G401.6 (cell line): ENCODE measurements at regions not wholly inside any gene's neighbourhood (a gene's known extent, or its start where the extent isn't known, plus 50 kb on each side); places are given as distances from the start of the nearest gene placed in this dataset.
"Not testable (repeated sequence)": the region's sequence is repeated elsewhere in the genome, so short reads cannot be mapped to it uniquely, and the experiment has no call there.

ENCODE experiments used
- FAIRE-seq: peaks from 2 replicates; lab custom pipeline; 2012; peaks lifted over from hg19 to GRCh38; lab: Jason Lieb, UNC

- FAIRE-seq: no peak
Measured at GRCh38 chr18:76634564-76634963, 139.5 kb upstream of the ZNF516 start.

DNA sequence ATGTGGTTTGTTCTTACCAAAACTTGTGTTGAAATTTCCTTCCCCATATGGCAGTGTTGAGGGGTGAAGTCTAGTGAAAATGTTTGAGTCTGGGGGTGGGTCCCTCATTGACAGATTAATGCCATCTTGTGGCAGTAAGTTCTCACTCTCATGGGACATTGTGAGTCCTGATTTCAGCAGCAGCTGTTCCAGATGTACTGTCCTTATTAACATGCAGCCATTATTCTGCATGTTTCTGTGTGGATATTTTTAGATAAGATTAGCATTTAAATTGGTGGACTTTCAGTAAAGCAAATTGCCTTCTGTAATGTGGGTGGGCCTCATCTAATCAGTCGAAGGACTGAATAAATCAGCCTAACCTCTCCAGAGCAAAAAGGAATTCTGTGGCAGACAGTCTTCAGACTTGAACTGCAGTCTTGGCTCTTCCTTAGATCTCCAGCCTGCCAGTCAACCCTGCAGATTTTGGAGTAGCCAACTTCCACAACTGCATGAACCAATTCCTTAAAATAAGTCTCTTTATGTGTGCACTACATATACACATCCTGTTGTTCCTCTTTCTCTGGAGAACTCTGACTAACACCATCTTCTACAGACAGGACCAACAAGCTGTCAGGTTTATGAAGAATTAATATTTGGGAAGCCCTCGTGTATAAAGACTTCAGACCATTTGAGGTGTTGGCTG, 138.7 kb upstream of the ZNF516 start:
- FAIRE-seq: no peak

- no peak for FAIRE-seq
Measured at GRCh38 chr18:76627444-76627843, 132.4 kb upstream of the ZNF516 start.

DNA sequence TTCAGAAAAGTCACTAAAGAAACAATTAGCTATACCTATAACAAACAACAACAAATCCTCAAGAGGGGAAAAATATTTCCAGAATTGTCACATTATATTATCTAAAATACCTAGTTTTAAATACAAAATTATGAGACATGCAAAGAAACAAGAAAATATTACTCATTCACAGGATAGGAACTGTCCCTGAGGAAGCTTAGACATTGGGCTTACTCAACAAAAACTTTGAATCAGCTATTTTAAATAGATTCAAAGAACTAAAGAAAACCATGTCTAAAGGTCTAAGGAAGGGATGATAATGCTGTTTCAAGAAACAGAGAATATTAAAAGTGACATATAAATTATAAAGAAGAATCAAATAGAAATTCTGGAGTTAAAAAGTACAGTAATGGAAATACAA, 131.9 kb upstream of the ZNF516 start:
- FAIRE-seq: no peak

DNA sequence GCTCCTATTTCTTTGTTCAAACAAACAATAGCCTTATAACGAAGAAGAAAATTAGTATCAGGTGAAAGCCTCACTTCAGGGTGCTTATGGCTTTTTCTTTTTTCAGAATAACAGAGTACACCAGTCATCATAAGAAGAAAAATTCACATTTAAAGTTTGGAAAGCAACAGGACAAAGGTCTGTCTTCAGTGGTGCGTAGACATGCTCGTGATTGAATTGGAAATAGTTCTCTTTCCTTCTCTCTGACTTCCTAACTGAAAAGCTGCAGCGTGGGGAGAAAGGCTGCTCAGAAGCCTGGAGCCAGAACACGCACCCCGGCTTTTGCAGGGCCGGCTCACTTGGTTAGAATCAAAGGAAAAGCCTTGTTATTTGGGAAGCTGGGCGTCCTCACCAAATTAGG, 127.6 kb upstream of the ZNF516 start:
- FAIRE-seq: no peak

- no peak for FAIRE-seq
Measured at GRCh38 chr18:76621782-76622495, 126.9 kb upstream of the ZNF516 start.

- FAIRE-seq: no peak
Measured at GRCh38 chr18:76621226-76621625, 126.2 kb upstream of the ZNF516 start.

- FAIRE-seq: no peak
Measured at GRCh38 chr18:76620321-76621170, 125.5 kb upstream of the ZNF516 start.

- FAIRE-seq: no peak
Measured at GRCh38 chr18:76619621-76620315, 124.7 kb upstream of the ZNF516 start.

DNA sequence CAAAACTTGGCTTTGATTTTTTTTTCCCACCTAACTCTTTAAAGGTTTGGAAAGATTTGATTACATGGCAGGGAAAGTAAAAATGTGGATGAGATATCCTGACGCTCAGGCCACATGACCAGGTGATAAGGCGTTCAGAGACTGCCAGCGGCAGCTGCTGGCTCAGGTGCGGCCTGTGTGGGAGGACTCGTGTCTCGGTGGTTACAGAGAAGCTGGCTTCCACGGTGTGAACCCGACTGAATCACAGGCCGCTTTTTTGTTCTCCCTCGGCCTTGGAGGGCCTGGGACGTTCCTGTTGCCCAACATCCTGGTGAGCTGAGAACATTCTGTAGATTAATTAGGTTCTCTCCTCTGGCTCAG, 124.2 kb upstream of the ZNF516 start:
- FAIRE-seq: no peak

DNA sequence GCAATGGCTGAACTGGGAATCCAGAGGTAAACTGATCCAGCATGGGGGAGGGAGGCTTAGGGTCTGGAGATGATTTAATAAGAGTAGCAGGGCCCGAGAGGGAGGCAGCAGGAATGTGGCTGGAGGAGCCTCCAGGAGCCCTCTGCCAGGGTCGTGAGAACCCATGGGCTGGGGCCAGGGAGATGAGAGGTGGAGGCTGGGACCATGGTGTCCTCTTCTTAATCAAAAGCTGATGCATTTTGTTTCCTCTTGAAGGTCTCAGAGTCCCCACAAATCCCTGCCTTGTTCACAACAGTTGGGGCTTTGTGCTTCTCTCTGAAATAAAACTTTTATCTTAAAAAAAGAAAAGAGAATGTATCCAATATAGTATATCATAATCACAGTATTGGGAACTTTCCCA, 123.7 kb upstream of the ZNF516 start:
- FAIRE-seq: no peak

DNA sequence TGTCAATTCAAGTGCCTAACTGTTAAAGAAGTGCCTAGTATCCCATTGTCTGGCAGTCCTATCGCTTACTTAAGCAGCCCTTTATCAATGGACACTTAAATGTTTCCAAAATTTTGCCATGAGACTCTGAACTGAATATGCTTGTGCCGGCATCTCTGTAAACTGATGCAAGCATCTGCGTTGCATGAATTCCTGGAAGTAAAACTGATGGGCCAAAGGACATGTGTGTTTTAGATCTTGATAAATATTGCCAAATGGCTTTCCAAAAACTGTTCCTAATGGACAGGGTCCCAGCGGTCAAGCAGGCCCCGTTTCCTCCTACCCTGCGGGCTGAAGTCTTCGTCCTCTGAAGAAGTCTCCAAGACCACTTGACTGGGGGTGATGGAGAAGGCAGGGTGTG, 121.3 kb upstream of the ZNF516 start:
- no peak for FAIRE-seq

DNA sequence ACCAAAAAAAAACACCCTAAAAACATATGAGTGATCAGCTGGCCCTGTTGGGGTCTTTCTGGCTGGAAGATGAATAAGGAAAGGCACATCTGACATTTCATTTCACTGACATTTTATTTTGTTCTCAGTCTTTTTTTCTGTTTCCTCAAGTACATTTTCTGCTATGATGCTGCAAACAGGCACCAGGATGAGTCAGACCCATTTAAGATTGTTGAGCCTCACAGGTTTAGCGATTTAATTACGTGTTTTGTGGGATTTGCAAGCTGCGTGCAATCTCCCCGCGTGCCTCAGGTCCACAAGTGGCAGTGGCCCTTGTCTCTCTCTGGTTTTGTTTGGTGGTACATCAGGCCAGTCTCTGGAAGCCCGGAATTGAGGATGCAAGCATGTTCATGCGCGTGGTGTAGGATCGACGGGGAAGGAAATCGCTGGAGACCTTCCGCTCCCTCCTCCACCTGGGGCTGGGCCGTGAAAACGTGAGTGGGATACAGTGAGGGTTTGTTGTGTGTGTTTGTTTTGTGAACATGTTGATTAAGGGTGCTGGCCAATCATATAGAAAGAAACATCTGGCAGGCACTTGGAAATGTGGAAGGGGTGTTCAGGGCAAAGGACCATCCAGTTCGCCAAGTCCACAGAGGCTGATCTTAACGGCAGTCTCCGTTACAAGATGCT, 120.2 kb upstream of the ZNF516 start:
- no peak for FAIRE-seq

DNA sequence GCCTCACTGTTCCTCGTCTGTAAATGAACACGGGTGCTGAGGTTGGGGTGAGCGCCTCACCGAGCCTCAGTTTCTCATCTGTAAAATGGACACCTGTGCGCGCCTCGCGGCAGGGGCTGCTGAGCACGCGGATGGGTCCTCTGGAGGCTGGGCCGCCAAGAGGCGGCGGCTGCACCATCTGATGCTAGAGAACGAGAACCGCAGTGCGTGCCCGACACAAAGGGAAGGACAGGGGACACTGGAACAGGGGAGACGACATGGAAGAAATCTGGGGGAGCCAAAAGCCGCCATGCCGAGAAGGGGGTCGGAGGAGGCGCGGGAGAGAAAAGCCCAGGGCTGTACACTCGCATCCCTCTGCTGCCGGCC, 118.7 kb upstream of the ZNF516 start:
- FAIRE-seq: no peak

DNA sequence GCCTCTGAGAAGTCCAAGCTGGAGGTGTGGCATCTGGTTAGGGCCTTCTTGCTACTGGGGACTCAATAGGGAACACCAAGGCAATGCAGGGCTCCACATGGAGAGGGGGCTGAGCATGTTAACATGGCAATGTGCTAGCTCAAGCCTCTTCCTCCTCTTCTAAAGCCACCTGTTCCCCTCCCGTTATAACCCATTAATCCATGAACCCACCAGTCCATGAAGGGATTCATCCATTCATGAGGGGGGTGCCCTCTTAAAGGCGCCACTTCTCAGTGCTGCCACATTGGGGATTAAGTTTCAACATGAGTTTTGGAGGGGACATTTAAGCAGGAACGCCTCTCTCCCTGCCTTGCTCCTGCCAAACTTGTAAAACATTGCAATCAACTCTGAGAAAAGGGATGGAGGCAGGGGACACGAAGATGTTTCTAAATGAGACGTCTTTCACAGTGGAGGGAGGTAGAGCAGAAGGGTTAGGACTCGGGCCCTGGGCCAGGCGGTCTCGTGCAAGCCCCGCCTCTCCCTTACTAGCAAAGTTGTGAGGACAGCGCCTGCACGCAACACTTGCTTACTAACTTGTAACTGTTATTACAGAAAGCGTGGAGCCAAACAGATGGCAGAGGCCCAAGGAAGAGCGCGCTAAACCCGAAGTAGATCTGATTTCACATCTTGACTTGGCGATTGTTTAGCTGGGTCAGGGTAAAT, 118.2 kb upstream of the ZNF516 start:
- FAIRE-seq: no peak

- not testable (repeated sequence) for FAIRE-seq
Measured at GRCh38 chr18:76611750-76612045, 116.7 kb upstream of the ZNF516 start.

DNA sequence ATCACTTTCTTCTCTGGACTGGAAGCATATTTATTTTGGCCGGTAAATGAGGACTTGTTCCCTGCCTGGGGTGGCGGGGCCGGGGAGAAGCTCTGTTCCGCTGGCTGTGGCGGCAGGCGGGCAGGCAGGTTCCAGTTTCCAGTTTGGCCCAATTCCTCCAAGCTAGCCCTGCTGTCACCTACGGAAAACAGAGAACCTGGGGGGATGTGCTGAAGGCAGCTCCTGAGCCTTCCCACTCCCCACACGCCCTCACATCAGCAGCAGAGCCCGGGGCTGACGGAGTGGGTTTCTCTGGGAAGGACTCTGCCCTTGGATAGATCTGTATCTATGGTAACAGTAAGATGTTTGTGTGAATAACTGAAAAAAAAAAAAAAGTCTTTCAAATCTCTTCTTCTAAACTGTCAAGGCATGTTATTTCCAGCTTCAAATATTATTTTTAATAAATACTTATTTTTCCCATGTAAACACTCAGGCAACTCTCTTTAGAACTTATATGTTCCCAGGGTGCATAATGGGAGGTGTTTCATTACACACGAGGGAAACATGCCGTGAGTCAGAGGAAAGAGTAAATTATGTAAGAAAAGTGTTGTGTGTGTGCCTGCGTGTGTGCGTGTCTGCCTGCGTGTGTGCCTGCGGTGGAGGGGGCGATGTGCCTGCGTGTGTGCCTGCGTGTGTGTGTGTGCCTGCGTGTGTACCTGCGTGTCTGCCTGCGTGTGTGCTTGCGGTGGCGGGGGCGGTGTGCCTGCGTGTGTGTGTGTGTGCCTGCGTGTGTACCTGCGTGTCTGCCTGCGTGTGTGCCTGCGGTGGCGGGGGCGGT, 116.1 kb upstream of the ZNF516 start:
- FAIRE-seq: no peak

DNA sequence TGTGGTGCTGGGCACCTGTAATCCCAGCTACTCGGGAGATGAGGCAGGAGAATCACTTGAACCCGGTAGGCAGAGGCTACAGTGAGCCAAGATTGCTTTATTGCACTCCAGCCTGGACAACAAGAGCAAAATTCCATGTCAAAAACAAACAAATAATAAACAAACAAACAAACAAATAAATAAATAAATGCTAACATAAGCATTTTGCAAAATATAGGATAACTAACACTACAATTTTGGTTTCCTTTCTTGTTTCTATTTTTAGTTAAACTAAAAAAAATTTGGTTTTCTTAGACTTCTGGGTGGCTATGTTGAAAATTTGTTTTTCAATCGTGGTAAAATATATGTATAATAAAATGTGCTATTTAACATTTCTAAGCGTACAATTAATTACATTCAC, 115.0 kb upstream of the ZNF516 start:
- FAIRE-seq: no peak

GRCh38 chr18:76605341-76605929, 110.4 kb upstream of the ZNF516 start:
- no peak for FAIRE-seq

DNA sequence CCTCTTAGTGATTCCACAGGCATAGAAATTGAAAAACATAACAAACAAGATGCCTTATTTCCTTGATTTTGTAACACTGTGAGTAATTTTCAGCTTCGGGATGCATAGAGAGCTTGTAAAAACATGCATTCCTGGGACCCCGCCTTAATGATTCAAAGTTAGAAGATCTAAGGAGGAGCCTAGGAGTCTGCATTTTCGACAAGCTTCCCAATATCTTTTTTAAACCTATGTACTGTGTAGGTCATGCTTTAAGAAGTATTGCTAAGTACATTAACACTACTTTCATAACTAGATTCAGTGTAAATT, 109.8 kb upstream of the ZNF516 start:
- no peak for FAIRE-seq
